ENCODE measurements at regions not wholly inside any gene's neighbourhood (a gene's known extent, or its start where the extent isn't known, plus 50 kb on each side); places are given as distances from the start of the nearest gene placed in this dataset.

- TF ChIP-seq SCMH1 (CRISPR knock-in tag; IDR thresholded peaks at IDR 0.05; ENCODE audit: borderline replicate concordance) (no peak), ADNP (CRISPR knock-in tag; IDR thresholded peaks at IDR 0.05) (no peak), YY1 (IDR thresholded peaks at IDR 0.05; ENCODE audit: insufficient read depth, insufficient replicate concordance, low read depth, low read length) (no peak)
Observed at GRCh38 chr5:101686536-101687157, 609.4 kb downstream of the SLCO4C1 start (continued).

- Histone ChIP-seq H3K79me2 (ENCODE audit: insufficient read depth, low read length) (no peaks in the 10 kb centered on the region), H3K27ac (ENCODE audit: extremely low read length, insufficient read depth, low read length) (no peak overlapping the region), H3K4me2 (ENCODE audit: low read depth, low read length) (no peak overlapping the region), H3K4me3 (replicated peaks in 1 of 3; ENCODE audit: insufficient read depth in 1 of 3, low read depth in 2 of 3, low read length in 3 of 3) (no peak overlapping the region), H3K27me3 (ENCODE audit: control insufficient read depth in 1 of 2, insufficient read depth in 2 of 2, low read length in 2 of 2) (no peaks in the 10 kb centered on the region), H4K20me1 (ENCODE audit: insufficient read depth, low read length) (no peaks in the 10 kb centered on the region), H3K9me3 (ENCODE audit: low read length) (no peaks in the 10 kb centered on the region), H3K36me3 (replicated peaks in 1 of 2; ENCODE audit: control insufficient read depth in 1 of 2, insufficient read depth in 2 of 2, low read length in 2 of 2) (no peaks in the 10 kb centered on the region), H2AFZ (ENCODE audit: low read length) (no peak overlapping the region), H3K9ac (ENCODE audit: insufficient read depth, low read depth, low read length) (no peak overlapping the region), H3K4me1 (ENCODE audit: insufficient read depth, low read length) (peaks cover 7% of the 10 kb centered on the region)
- in situ Hi-C loops (cut with HindIII; ENCODE audit: extremely low pct_ligation_motif_present, low pct_unique_long_range_greater_than_20kb) (no loop called here), intact Hi-C loops (cut with micrococcal nuclease; ENCODE audit: unreplicated experiment) (loop anchor here (2.0 to 5.0 kb wide), 2 partner anchors 908 to 1249 kb away; no protein-coding TSS in a partner anchor)
- FAIRE-seq (no peak), DNase-seq (ENCODE audit: low spot score) (no peak), ATAC-seq (no peak)
- TF ChIP-seq ZNF672 (CRISPR knock-in tag; IDR thresholded peaks at IDR 0.05) (no peak), TBX3 (IDR thresholded peaks at IDR 0.05; ENCODE audit: borderline replicate concordance) (no peak), ZNF614 (CRISPR knock-in tag; IDR thresholded peaks at IDR 0.05; ENCODE audit: borderline replicate concordance) (no peak), NFE2L1 (CRISPR knock-in tag; IDR thresholded peaks at IDR 0.05; ENCODE audit: borderline replicate concordance) (no peak), ZIK1 (CRISPR knock-in tag; IDR thresholded peaks at IDR 0.05; ENCODE audit: borderline replicate concordance, low read depth) (no peak), HDAC6 (IDR thresholded peaks at IDR 0.05; ENCODE audit: low read depth, low read length) (no peak), KMT2A (CRISPR knock-in tag; IDR thresholded peaks at IDR 0.05) (no peak), ELF4 (CRISPR knock-in tag; IDR thresholded peaks at IDR 0.05; ENCODE audit: borderline replicate concordance) (no peak), ONECUT2 (CRISPR knock-in tag; IDR thresholded peaks at IDR 0.05) (no peak), TBX2 (CRISPR knock-in tag; IDR thresholded peaks at IDR 0.05; ENCODE audit: borderline replicate concordance) (no peak), CENPBD1 (CRISPR knock-in tag; IDR thresholded peaks at IDR 0.05; ENCODE audit: borderline replicate concordance, low read depth) (no peak), TOE1 (CRISPR knock-in tag; IDR thresholded peaks at IDR 0.05) (no peak), ZNF235 (CRISPR knock-in tag; IDR thresholded peaks at IDR 0.05; ENCODE audit: borderline replicate concordance) (no peak), CENPX (CRISPR knock-in tag; IDR thresholded peaks at IDR 0.05) (no peak), RBAK (CRISPR knock-in tag; IDR thresholded peaks at IDR 0.05) (no peak), ZNF282 (IDR thresholded peaks at IDR 0.05; ENCODE audit: partially characterized antibody) (no peak)
- 25% methylated on average over 2 of the region's 2 CpGs for WGBS (ENCODE audit: low lambda C conversion rate)
- no TSS peak for BruUV-seq (replicated peaks)
- CTCF ChIA-PET (ENCODE audit: low intra/inter-chr PET ratio, low total read pairs), result no interaction called here
- POLR2A ChIA-PET, result no interaction called here
Observed at GRCh38 chr5:101679816-101680215, 616.3 kb downstream of the SLCO4C1 start.
